ENCODE measurements at regions not wholly inside any gene's neighbourhood (a gene's known extent, or its start where the extent isn't known, plus 50 kb on each side); places are given as distances from the start of the nearest gene placed in this dataset.
"Not testable (repeated sequence)": the region's sequence is repeated elsewhere in the genome, so short reads cannot be mapped to it uniquely, and the experiment has no call there.

DNA sequence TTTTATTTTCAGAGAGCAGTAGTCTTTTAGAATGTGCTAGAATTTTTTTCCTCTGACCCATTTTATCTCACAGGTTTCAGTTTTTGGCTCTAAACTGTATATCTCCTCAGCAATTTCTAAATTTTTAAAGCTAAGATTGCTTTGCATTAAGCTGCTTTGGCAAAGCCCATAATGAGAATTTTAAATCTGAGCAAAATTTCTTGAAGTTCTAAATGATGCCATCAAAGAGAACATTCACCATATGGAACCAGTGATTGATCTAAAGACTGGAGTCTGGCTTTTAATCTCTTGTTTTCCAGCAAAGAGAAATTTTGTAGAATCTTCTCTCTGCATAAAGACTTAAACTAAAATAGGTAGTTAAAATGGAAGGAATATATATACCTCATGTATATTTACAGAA is 313.6 kb downstream of the TBC1D32 start:
- DNase-seq = no peak

DNA sequence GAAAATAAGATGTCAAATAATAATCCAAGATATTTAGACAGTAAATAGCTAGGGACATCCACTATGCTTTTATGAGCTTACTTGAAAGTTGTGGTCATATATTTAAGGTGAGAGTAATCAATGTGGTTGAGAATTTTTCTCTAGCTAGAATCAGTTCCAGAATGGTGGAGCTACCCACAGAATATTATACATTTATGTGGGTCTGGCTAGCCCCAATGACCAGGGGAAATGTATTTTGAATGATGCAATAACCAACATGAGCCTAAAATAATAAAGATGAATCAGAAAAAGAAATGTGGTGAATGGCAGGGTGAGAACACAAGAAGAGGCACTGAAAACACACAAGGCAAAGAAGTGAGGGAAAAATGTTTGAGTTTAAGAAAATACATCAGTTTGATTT is 325.7 kb downstream of the TBC1D32 start:
- DNase-seq = no peak

DNA sequence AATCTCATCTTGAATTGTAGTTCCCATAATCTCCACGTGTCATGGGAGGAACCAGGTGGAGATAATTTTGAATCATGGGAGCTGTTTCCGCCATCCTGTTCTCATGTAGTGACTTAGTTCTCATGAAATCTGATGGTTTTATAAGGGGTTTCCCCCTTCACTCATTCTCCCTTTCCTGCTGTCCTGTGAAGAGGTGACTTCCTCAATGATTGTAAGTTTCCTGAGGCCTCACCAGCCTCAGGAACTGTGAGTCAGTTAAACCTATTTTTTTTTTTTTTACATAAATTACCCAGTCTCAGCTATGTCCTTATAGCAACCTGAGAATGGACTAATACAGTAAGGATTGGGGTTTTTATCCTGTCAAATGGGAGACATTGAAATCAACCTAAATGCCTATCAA is 328.3 kb downstream of the TBC1D32 start:
- DNase-seq = no peak

DNA sequence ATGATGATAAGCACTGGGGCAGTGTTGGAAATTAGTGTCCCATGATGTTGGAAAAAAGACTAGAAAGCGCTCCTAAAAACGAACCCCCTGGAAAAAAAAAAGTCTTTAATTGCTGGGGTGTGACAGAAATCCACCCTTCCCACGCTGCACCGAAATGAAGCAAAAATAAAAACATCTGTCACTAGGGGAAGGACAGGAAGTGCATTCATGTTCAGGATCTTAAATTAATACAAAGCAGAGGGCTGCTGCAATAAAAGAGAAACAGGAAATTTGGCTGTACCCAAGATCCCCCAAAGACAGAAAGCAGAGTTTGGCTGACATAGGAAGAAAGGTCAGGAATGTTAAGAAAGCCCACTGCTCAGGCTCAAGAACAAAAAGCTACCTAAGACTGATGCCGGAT is 333.9 kb downstream of the TBC1D32 start:
- no peak for DNase-seq

DNA sequence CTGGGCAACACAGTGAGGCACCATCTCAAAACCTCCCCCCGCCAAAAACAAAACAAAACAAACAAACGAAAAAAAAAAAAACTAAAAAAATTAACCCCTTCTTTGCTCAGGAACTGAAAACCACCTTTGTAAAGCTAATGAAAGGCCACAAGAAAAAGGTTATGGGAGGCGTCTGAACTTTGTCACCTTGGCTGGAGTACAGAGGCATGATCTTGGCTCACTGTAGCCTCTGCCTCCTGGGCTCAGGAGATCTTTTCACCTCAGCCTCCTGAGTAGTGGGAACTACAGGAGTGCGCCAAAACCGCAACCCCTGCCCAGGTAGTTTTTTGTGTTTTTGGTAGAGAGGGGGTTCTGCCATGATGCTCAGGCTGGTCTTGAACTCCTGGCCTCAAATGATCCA is 337.9 kb downstream of the TBC1D32 start:
- DNase-seq = no peak

DNA sequence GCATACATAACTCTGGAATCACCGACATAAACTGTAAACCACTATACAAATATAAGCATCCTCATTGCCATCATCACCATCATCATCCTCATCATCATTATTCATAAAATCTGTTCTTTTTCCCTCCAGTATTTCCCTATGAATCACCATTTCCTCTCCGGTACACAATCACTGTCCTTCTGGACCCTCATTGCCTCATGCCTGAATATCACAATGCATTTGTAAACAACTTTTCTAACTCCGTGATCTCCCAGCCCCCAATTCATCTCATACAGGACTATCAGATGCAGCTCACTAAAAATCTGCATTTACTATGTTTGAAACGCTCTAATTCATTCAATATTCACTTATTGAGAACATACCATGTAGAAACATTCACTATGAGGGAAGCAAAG is 339.7 kb downstream of the TBC1D32 start:
- no peak for DNase-seq

DNA sequence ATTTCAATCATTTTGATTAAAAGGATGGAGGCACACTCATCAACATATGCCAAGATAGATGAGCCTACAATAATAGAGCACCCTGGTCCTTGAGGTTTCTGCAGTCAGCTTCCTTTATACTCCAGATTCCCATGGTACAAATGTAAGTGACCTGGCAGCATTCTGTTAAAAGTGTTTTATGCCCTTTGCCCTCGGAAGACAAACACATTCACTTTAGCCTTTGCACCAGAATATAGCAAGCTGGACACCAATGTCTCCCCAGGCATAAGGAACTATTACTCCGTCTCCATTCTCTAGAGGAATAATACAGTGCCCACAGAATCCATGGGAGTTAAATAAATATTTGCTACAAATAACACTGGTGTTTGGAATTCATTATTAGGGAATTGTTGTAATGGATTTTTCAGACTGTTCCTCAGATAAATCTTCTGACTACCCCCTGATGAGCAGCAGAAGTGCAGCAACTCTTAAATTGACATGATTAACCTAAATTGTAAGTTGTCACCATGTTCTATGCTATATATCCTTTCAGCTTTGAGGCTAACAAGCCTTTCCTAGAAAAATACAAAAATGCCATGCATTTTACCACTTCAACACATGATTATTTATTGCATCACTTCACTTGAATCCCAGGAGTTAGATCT is 340.2 kb downstream of the TBC1D32 start:
- DNase-seq = no peak

DNA sequence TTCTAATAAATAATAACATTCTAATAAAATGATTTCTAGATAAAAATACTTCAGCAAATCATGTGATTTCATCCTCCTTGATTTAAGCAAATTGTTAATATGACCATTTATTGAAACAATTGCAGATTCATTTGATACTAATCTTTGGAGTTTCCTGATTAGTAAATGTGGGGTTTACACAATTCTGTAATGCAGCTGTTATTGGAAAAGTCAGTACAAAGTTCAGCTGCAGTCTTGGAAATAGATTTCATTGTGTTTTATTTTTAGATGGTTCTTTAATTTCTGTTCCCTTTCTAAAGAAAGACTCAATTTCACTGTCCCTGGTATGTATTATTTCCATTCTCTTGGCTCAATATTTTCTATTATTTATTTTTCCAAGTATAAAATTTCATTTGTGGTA is 342.0 kb downstream of the TBC1D32 start:
- DNase-seq = no peak

DNA sequence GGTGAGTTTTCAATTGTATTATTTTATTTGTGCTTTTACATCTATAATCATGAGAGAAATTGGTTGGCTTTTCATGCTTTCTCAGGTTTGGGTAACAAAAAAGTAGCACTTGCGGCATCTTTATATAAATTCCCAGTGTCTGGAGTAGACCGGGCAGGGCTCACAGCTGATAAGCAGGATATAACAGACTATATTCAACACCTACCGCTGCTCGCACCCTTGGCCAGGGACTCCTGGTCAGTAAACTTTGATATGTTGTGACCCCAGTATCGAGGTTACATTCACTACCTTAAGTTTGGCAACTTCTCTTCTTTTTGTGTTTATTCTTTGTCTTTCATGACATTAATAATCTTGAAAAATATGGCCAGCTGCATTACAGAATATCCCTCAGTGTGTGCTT is 343.4 kb downstream of the TBC1D32 start:
- no peak for DNase-seq

DNA sequence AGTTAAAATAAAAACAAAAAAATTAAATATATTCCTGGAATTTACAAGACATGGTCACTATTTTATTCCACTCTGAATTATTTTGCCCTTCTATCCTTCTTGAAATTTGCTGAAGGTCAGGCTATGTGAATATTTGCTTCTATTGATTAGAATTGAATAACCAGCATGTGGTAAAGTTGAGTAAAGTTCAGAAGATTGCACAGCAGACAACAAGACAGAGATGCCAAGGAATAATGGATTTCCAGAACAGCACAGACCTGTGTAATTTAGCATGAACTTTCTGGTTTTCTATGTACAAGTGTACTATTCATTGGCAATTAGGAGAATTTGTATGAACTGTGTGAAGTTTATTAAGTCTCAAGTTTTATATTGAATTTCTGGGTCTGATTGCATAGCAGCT is 352.4 kb downstream of the TBC1D32 start:
- DNase-seq = no peak

DNA sequence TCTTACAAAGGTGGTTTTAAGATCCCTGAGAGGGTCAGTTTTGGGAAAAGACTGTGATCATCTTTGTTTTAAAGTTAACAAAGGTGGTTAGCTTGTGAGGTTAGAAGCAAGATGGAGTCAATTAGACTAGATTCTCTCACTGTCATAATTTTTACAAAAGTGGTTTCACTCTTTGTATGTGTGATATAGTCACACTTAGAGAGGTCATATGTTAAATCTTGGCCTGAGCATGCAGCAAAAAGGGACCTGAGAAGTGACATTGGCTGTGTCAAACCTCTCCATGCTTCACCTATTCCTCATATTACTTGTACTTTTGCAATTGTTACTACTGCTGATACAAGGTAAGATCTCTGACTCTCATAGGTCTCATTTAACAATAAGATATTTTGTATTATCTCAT is 368.0 kb downstream of the TBC1D32 start:
- DNase-seq = no peak

DNA sequence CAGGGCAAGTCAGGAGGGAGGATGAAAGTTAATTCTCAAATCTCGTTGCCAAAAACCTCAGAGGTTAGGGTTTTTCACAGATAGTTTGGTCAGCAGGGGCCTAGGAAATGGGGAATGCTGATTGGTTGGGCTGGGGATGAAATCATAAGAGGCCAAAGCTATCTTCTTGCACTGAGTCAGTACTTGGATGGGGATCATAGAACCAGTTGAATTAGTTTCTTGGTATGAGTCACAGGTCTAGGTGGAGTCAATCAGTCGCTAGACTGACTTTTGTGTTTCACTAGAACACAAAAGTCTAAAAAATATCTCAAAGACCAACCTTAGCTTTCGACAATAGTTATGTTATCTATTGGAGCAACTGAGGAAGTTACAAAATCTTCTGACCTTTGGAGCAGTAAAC is 368.5 kb downstream of the TBC1D32 start:
- no peak for DNase-seq

DNA sequence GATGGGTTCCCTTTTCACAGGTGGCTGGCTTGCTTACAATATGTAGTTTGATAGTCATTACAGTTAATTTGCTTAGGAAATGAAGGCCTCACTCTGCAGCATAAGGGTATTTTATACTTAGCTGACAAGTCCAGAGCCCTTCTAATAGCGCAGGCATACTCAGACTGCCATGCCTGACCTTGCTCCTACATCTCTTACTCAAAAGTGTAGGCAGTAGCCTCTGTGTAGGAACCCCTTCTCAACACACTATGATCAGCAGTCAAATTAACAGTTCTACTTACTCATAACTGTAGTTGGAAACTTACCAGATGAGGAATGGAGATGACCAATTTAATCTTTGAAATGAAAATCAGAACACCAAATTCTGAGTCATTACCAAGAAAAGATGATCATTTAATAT is 373.5 kb downstream of the TBC1D32 start:
- DNase-seq = no peak

DNA sequence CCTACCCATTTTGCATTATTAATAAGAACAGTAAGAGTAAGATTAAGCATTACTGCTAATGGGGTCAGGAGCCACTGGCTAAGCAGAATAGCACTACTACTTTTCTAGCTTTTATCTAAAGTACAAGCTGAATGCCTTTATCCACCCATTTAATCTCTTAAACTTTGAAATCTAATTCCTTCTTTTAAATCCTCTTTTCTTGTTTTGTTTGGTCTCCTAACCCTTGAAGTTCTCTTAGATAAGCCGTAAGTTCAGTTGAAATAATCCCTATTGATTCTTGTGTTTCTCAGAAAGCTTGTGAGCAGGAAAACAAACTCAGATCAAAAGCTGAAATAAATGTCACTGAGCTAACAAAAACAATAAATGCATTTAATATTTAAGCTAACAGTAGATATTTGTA is 380.2 kb downstream of the TBC1D32 start:
- DNase-seq = no peak

DNA sequence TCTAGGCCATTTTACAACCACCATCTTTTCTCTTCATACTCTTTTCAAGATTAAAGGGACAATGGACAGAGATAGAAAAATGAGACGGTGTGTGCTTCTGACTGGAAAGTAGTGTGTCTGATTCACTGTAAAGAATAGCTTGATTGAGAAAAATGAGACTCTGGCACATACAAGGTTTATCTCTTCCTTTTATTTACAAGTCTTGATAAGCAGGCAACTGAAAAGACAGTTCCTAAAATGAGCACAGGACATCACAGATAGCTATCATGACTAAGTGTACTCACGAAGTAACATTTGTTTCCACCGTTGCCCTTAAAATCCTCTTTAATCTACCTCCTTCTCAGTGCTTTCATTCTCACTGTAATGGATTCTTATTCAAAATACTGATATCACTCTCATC is 383.0 kb downstream of the TBC1D32 start:
- no peak for DNase-seq

DNA sequence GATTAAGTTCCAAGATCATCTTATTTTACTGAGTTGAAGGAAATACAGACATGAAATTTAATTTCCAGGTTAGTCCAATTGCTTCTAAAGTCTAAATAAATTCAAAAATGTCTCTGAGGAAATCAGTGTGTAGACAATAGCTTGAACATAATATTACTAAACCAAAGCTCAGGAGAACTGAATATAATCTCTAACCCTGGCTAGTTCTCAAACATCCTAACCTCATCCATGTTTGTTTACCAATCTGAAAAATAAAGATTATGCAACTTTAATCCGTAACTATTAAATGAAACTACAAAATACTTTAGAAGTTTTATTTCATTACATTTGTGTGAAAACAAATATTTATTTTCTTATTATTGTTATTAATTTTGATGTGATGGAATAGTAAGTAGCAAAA is 387.2 kb downstream of the TBC1D32 start:
- no peak for DNase-seq

DNA sequence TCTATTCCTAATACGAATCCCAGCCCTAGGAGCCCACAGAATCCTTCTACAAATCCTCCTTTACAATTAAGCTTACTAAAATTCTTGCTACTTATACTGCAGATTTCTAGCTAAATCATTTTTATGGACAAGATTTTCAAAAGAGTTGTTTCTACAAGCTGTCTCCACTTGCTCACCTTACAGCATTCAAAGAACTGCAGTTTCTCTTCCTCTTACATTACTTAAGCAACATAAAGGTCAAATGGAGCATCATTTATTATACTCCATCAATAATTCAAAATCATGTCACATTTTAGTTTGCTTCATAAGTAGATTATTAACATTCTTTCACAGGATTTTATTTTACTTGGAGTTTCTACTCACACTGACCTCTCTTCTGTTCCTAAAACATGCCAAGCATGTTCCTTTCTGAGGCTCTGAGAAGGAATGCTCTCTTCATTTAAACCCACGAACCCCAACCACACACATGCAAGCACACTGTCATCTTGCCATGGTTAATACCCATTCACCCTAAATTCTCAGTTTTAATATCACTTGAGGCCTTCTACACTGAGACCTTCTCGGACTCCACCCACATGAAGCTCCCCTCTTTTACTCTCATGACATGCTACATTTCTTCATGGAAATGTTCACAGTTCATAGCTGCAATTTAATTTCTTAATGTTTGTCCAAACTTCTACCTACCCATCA is 388.2 kb downstream of the TBC1D32 start:
- DNase-seq = no peak

DNA sequence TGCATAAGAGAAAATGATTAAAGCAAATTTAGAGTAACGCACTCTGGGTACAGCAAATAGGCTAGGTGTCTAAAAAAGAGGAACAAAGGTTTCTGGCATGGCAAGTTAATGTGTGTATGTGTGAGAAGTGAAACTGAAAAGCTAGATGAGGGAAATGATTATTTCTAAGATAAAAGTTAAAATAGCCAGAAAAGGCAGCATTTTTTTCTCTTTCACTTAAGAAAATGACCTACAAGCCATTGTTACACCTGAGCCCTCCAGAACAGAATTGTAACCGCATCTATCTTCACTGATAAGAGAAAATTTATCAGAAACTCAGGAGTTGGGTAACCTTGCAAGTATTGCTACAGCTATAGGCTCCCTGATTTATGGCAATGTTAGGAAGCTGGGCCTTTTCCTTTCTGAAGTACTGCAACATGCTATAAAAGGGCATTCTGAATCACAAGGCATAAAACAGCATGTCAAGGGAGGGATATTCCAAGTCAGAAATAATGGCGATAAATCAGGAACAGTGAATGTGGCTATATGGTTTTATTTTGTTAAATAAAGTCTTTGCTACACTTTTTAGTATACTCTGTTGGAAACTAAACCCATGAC is 395.3 kb downstream of the TBC1D32 start:
- DNase-seq = no peak

DNA sequence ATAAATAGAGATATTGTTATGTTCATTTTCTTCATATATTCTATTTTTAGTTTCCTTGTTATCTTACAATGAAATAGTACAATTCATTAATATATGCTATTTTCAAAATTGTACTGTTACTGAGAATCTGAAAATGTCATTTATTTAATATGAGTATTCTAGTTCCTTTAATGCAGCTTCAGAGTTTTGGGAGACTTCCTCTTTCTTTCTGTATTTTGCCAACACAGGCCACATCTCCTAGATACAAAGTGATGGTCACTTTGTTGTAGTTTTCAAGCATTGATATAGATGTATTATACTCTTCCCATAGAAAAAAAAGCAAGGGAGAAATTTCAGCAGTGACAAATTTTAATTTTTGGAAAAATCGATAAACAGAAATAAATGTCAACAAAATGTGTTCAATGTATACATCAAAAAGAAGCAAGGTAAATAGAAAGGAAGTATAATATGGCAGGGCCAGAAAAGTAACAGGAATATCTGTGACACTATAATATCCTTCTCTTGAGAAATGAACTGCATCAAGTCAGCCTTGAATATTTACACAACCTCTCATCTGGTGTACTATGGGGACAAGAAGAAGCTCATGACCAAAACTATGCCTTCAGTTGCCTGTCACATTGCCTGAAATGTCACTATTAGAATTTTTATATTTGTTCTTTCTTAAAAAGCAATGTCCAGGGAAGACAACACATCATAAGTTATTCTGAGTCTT is 396.0 kb downstream of the TBC1D32 start:
- no peak for DNase-seq

DNA sequence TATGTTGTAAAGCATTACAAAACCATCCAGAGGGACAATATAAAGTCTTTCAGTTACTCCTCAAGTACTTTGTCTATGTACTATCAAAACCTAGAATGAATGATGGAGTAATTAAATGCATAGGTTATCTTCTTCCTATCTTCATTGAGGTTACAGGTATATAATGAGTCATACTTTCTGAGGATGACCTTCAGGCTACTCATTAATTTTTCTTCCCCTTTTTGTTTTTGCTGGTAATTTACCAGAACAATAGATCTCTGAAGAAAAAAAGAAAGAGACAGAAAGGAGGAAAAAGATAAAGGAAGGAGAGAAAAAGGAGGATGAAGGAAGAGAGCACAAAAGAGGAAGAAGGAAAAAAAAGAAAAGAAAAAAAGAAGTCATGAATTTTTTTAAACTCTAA is 398.4 kb downstream of the TBC1D32 start:
- no peak for DNase-seq

DNA sequence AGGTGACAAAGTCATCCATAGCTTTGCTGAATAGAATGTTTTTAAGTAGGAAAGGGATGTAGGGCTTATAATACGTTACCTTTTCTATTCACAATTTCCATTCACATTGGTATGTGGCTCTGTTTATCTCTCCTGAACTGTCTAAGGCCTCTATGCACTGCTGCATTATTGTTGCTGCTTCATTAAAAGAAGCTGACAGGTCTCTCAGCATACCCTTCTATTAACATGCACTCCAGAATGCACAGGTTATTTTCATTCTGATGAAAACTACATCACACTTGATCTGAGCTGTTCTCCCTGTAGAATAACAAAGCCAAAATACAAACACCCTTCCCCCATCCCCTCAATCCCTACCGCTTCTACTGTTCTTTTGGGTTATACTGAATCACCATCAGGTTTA is 399.3 kb downstream of the TBC1D32 start:
- DNase-seq = no peak

DNA sequence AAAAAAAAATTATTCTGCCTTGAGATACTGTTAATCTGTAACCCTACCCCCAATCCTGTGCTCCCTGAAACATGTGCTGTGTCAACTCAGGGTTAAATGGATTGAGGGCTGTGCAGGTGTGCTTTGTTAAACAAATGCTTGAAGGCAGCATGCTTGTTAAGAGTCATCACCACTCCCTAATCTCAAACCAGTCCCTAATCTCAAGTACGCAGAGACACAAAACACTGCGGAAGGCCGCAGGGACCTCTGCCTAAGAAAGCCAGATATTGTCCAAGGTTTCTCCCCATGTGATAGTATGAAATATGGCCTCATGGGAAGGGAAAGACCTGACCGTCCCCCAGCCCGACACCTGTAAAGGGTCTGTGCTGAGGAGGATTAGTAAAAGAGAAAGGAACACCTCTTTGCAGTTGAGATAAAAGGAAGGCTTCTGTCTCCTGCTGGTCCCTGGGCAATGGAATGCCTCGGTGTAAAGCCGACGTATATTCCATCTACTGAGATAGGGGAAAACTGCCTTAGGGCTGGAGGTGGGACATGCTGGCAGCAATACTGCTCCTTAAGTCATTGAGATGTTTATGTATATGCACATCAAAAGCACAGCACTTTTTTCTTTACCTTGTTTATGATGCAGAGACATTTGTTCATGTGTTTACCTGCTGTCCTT is 402.6 kb downstream of the TBC1D32 start:
- DNase-seq = not testable (repeated sequence)

DNA sequence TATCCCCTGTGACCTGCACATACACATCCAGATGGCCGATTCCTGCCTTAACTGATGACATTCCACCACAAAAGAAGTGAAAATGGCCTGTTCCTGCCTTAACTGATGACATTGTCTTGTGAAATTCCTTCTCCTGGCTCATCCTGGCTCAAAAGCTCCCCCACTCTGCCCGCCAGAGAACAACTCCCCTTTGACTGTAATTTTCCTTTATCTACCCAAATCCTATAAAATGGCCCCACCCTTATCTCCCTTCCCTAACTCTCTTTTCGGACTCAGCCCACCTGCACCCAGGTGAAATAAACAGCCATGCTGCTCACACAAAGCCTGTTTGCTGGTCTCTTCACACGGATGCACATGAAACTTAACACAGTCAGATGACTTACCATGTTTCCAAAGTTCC is 403.8 kb downstream of the TBC1D32 start:
- not testable (repeated sequence) for DNase-seq

DNA sequence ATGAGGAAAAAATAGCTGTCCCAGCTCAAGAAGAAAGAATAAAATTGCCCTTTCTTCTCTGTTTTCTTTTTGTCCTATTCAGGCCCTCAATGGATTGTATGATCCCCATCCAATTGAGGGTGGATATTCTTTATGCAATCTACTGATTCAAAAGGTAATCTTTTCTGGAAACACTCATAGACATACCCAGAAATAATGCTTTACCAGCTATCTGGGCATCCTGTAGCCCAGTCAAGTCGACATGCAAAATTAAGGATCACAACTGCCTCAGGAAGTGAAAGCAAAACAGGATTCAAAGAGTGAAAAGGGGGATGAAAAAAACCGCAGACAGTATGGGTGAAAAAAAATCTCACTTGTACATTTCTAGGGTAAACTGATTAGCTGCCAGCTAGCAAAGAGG is 410.1 kb downstream of the TBC1D32 start:
- no peak for DNase-seq

All from NCI-H226 (cell line).